HEK293T (cell line): ENCODE measurements at regions not wholly inside any gene's neighbourhood (a gene's known extent, or its start where the extent isn't known, plus 50 kb on each side); places are given as distances from the start of the nearest gene placed in this dataset.

ENCODE experiments used
- CTCF ChIA-PET: fragments of 350-600 bp; formaldehyde crosslinking; extraction: SDS; loops from one replicate; lab custom pipeline; 2021; ENCODE audit warnings: antibody characterized with exemption, inconsistent platforms; lab: Yijun Ruan, JAX
- POLR2A ChIA-PET: fragments of 350-600 bp; formaldehyde crosslinking; extraction: SDS; loops from one replicate; lab custom pipeline; 2020; ENCODE audit warnings: antibody characterized with exemption, inconsistent platforms; lab: Yijun Ruan, JAX
- DNase-seq: peaks from one replicate; pipeline ENCODE4 v3.0.0; 2012; ENCODE audit warnings: mixed read lengths; ENCODE audit errors: extremely low spot score
- ARNT ChIP-seq: fragments of 450-650 bp; IDR thresholded peaks from 2 replicates; pipeline ENCODE4 v1.6.1; 2017; ENCODE audit warnings: mild to moderate bottlenecking
- BHLHE40 ChIP-seq: fragments of 450-650 bp; IDR thresholded peaks from 2 replicates; pipeline ENCODE4 v1.6.1; 2016; ENCODE audit warnings: mild to moderate bottlenecking, moderate library complexity, borderline replicate concordance
- CTBP1 ChIP-seq: fragments of 450-650 bp; IDR thresholded peaks from 2 replicates; pipeline ENCODE4 v1.6.1; 2016; ENCODE audit warnings: borderline replicate concordance
- ELF4 ChIP-seq: fragments of 450-650 bp; IDR thresholded peaks from 2 replicates; pipeline ENCODE4 v1.6.1; 2017; ENCODE audit warnings: antibody characterized with exemption
- FOXA1 ChIP-seq: fragments of 450-650 bp; IDR thresholded peaks from 2 replicates; pipeline ENCODE4 v1.6.1; 2016; ENCODE audit warnings: mild to moderate bottlenecking
- FOXK2 ChIP-seq: fragments of 450-650 bp; IDR thresholded peaks from 2 replicates; pipeline ENCODE4 v1.6.1; 2016; ENCODE audit warnings: mild to moderate bottlenecking
- FOXM1 ChIP-seq: fragments of 450-650 bp; IDR thresholded peaks from 2 replicates; pipeline ENCODE4 v1.6.1; 2017; ENCODE audit warnings: mild to moderate bottlenecking, borderline replicate concordance
- HDGF ChIP-seq: fragments of 450-650 bp; IDR thresholded peaks from 2 replicates; pipeline ENCODE4 v1.6.1; 2017; ENCODE audit warnings: antibody characterized with exemption, borderline replicate concordance
- L3MBTL2 ChIP-seq: fragments of 450-650 bp; conservative IDR thresholded peaks from 2 replicates; pipeline ENCODE4 v1.6.1; 2016; ENCODE audit warnings: mild to moderate bottlenecking
- LEF1 ChIP-seq: fragments of 450-650 bp; IDR thresholded peaks from 2 replicates; pipeline ENCODE4 v1.6.1; 2017; ENCODE audit warnings: mild to moderate bottlenecking, borderline replicate concordance
- NFRKB ChIP-seq: fragments of 450-650 bp; IDR thresholded peaks from 2 replicates; pipeline ENCODE4 v1.6.1; 2016; ENCODE audit warnings: mild to moderate bottlenecking, moderate library complexity
- PKNOX1 ChIP-seq: fragments of 450-650 bp; IDR thresholded peaks from 2 replicates; pipeline ENCODE4 v1.6.1; 2016
- SP1 ChIP-seq: fragments of 450-650 bp; IDR thresholded peaks from 2 replicates; pipeline ENCODE4 v1.6.1; 2017
- SUZ12 ChIP-seq: fragments of 450-650 bp; IDR thresholded peaks from 2 replicates; pipeline ENCODE4 v1.6.1; 2016; ENCODE audit warnings: mild to moderate bottlenecking
- TARDBP ChIP-seq: fragments of 450-650 bp; IDR thresholded peaks from 2 replicates; pipeline ENCODE4 v1.6.1; 2016
- ZNF384 ChIP-seq: fragments of 450-650 bp; IDR thresholded peaks from 2 replicates; pipeline ENCODE4 v1.6.1; 2016

GRCh38 chr2:156689939-156690338, 253.8 kb downstream of the GPD2 start:
- ChIA-PET POLR2A (no interaction called here), CTCF (no interaction called here)
- DNase-seq, result no peak
- no peak for TF ChIP-seq FOXA1
- TF ChIP-seq FOXM1, result no peak
- TF ChIP-seq ELF4, result no peak
- TF ChIP-seq SP1, result no peak
- TF ChIP-seq FOXK2, result no peak
- TF ChIP-seq LEF1, result no peak
- no peak for TF ChIP-seq PKNOX1
- no peak for TF ChIP-seq HDGF
- TF ChIP-seq TARDBP, result no peak
- no peak for TF ChIP-seq NFRKB
- TF ChIP-seq ARNT, result no peak
- no peak for TF ChIP-seq BHLHE40
- TF ChIP-seq CTBP1, result no peak
- no peak for TF ChIP-seq ZNF384

- ChIA-PET POLR2A (no interaction called here), CTCF (no interaction called here)
- DNase-seq, result no peak
- TF ChIP-seq FOXK2 (no peak), ELF4 (no peak), HDGF (no peak), LEF1 (no peak), PKNOX1 (no peak), ARNT (no peak), ZNF384 (no peak), BHLHE40 (no peak), L3MBTL2 (no peak), CTBP1 (no peak), FOXA1 (no peak), NFRKB (no peak), TARDBP (no peak), SUZ12 (no peak)
Observed at GRCh38 chr2:156691014-156691413, 254.8 kb downstream of the GPD2 start.

- TF ChIP-seq SUZ12 (no peak), SP1 (no peak), CTBP1 (no peak), BHLHE40 (no peak), TARDBP (no peak), ARNT (no peak), FOXM1 (no peak), ZNF384 (no peak), FOXK2 (no peak), PKNOX1 (no peak), L3MBTL2 (no peak), HDGF (no peak), ELF4 (no peak), NFRKB (no peak), LEF1 (no peak), FOXA1 (no peak)
- no peak for DNase-seq
- ChIA-PET POLR2A (no interaction called here), CTCF (no interaction called here)
Observed at GRCh38 chr2:156695020-156695419, 258.8 kb downstream of the GPD2 start.

GRCh38 chr2:156695595-156695994, 259.4 kb downstream of the GPD2 start:
- ChIA-PET POLR2A (no interaction called here), CTCF (no interaction called here)
- no peak for DNase-seq
- TF ChIP-seq HDGF, result no peak
- TF ChIP-seq LEF1, result no peak

- TF ChIP-seq BHLHE40 (no peak), FOXK2 (no peak), PKNOX1 (no peak), L3MBTL2 (no peak), NFRKB (no peak), CTBP1 (no peak), FOXA1 (no peak), ZNF384 (no peak), TARDBP (no peak), FOXM1 (no peak), SUZ12 (no peak), ELF4 (no peak), SP1 (no peak), ARNT (no peak), LEF1 (no peak), HDGF (no peak)
- CTCF ChIA-PET, result no interaction called here
- no peak for DNase-seq
- POLR2A ChIA-PET, result no interaction called here
Observed at GRCh38 chr2:156697906-156698305, 261.7 kb downstream of the GPD2 start.

- POLR2A ChIA-PET, result no interaction called here
- no peak for DNase-seq
- CTCF ChIA-PET, result interaction anchor here (0.5 kb wide), 1 partner anchor 59 kb away, joined by 4 read pairs; no protein-coding TSS in a partner anchor
- TF ChIP-seq HDGF (no peak), PKNOX1 (no peak), ARNT (no peak), LEF1 (no peak), NFRKB (no peak), FOXM1 (no peak), L3MBTL2 (no peak), SUZ12 (no peak), TARDBP (no peak), ZNF384 (no peak), FOXK2 (no peak), CTBP1 (no peak), BHLHE40 (no peak), SP1 (no peak), ELF4 (no peak), FOXA1 (no peak)
Observed at GRCh38 chr2:156700681-156701080, 264.5 kb downstream of the GPD2 start.
